SK-N-SH treated with all-trans-retinoic acid at 6 μM for 48 hours (cell line): ENCODE measurements at regions not wholly inside any gene's neighbourhood (a gene's known extent, or its start where the extent isn't known, plus 50 kb on each side); places are given as distances from the start of the nearest gene placed in this dataset.

Experiments used
- ATAC-seq: fragments of 200-7000 bp; cut with Tn5 transposase; 3 replicates; pipeline ENCODE4 v1.9.1; 2020; ENCODE audit warnings: mild to moderate bottlenecking, moderate library complexity
- ARNTL ChIP-seq: fragments of 450-650 bp; formaldehyde crosslinking; IDR thresholded peaks from 2 replicates; pipeline ENCODE4 v1.5.0; 2020; ENCODE audit warnings: low read depth, mild to moderate bottlenecking, moderate library complexity, borderline replicate concordance
- BACH2 ChIP-seq: fragments of 250-450 bp; sonication (Bioruptor Pico); IDR thresholded peaks from 2 replicates; pipeline ENCODE4 v1.9.0; 2021; ENCODE audit warnings: mild to moderate bottlenecking, borderline replicate concordance
- CSDC2 ChIP-seq: fragments of 250-450 bp; sonication (Bioruptor Pico); IDR thresholded peaks from 2 replicates; pipeline ENCODE4 v1.5.0; 2020; ENCODE audit warnings: mild to moderate bottlenecking, moderate library complexity
- CSRNP3 ChIP-seq: fragments of 250-450 bp; sonication (Bioruptor Pico); IDR thresholded peaks from 2 replicates; pipeline ENCODE4 v1.5.1; 2021; ENCODE audit warnings: mild to moderate bottlenecking, moderate library complexity
- ESRRG ChIP-seq: fragments of 250-450 bp; sonication (Bioruptor Pico); IDR thresholded peaks from 2 replicates; pipeline ENCODE4 v1.6.1; 2021; ENCODE audit warnings: mild to moderate bottlenecking
- GLIS3 ChIP-seq: fragments of 250-450 bp; sonication (Bioruptor Pico); IDR thresholded peaks from 2 replicates; pipeline ENCODE4 v1.5.0; 2020; ENCODE audit warnings: mild to moderate bottlenecking, moderate library complexity
- PATZ1 ChIP-seq: fragments of 250-450 bp; sonication (Bioruptor Pico); IDR thresholded peaks from 2 replicates; pipeline ENCODE4 v1.8.0; 2020; ENCODE audit warnings: mild to moderate bottlenecking, moderate library complexity, borderline replicate concordance
- POU6F1 ChIP-seq: fragments of 250-450 bp; sonication (Bioruptor Pico); IDR thresholded peaks from 2 replicates; pipeline ENCODE4 v1.8.0; 2021; ENCODE audit warnings: low read depth, mild to moderate bottlenecking, moderate library complexity, borderline replicate concordance
- PPARA ChIP-seq: fragments of 250-450 bp; sonication (Bioruptor Pico); IDR thresholded peaks from 2 replicates; pipeline ENCODE4 v1.5.0; 2020; ENCODE audit warnings: mild to moderate bottlenecking, borderline replicate concordance
- RARB ChIP-seq: fragments of 250-450 bp; sonication (Bioruptor Pico); IDR thresholded peaks from 2 replicates; pipeline ENCODE4 v1.8.0; 2021; ENCODE audit warnings: mild to moderate bottlenecking, moderate library complexity
- TCF4 ChIP-seq: fragments of 250-450 bp; sonication (Bioruptor Pico); IDR thresholded peaks from 2 replicates; pipeline ENCODE4 v1.8.0; 2021; ENCODE audit warnings: mild to moderate bottlenecking, moderate library complexity, borderline replicate concordance
- TOX ChIP-seq: fragments of 250-450 bp; sonication (Bioruptor Pico); IDR thresholded peaks from 2 replicates; pipeline ENCODE4 v1.8.0; 2021; ENCODE audit warnings: mild to moderate bottlenecking, moderate library complexity, borderline replicate concordance
- TSHZ2 ChIP-seq: fragments of 250-450 bp; sonication (Bioruptor Pico); IDR thresholded peaks from 2 replicates; pipeline ENCODE4 v1.5.0; 2020; ENCODE audit warnings: mild to moderate bottlenecking, moderate library complexity
- ZC3H10 ChIP-seq: fragments of 250-450 bp; sonication (Bioruptor Pico); IDR thresholded peaks from 2 replicates; pipeline ENCODE4 v1.5.1; 2021; ENCODE audit warnings: mild to moderate bottlenecking, moderate library complexity
- ZFP3 ChIP-seq: fragments of 250-450 bp; sonication (Bioruptor Pico); IDR thresholded peaks from 2 replicates; pipeline ENCODE4 v1.5.0; 2020; ENCODE audit warnings: mild to moderate bottlenecking, moderate library complexity
- ZFP30 ChIP-seq: fragments of 450-650 bp; formaldehyde crosslinking; IDR thresholded peaks from 2 replicates; pipeline ENCODE4 v1.5.0; 2022; ENCODE audit warnings: mild to moderate bottlenecking, moderate library complexity
- ZNF565 ChIP-seq: fragments of 450-650 bp; formaldehyde crosslinking; conservative IDR thresholded peaks from 2 replicates; pipeline ENCODE4 v1.5.0; 2020; ENCODE audit warnings: low read depth, mild to moderate bottlenecking, moderate library complexity
- ZNF70 ChIP-seq: fragments of 450-650 bp; formaldehyde crosslinking; IDR thresholded peaks from 2 replicates; pipeline ENCODE4 v1.5.0; 2020; ENCODE audit warnings: mild to moderate bottlenecking, moderate library complexity
- ZNF8 ChIP-seq: fragments of 450-650 bp; formaldehyde crosslinking; IDR thresholded peaks from 2 replicates; pipeline ENCODE4 v1.5.0; 2020; ENCODE audit warnings: mild to moderate bottlenecking, moderate library complexity

GRCh38 chr10:88218362-88218761 is 354.9 kb downstream of the PTEN start:
- no peak for ATAC-seq
- no peak for TF ChIP-seq ZFP30 (CRISPR knock-in tag)
- no peak for TF ChIP-seq ZFP3 (CRISPR knock-in tag)
- TF ChIP-seq ZC3H10 (CRISPR knock-in tag), result no peak
- no peak for TF ChIP-seq PATZ1 (CRISPR knock-in tag)
- no peak for TF ChIP-seq ZNF565 (CRISPR knock-in tag)
- TF ChIP-seq CSRNP3 (CRISPR knock-in tag), result no peak
- no peak for TF ChIP-seq GLIS3
- no peak for TF ChIP-seq POU6F1 (CRISPR knock-in tag)
- TF ChIP-seq ESRRG (CRISPR knock-in tag), result no peak
- no peak for TF ChIP-seq RARB
- TF ChIP-seq, all 23 proteins: peak for 0

GRCh38 chr10:88219753-88220152 is 356.3 kb downstream of the PTEN start:
- TF ChIP-seq ZC3H10 (CRISPR knock-in tag), result no peak
- no peak for TF ChIP-seq TSHZ2 (CRISPR knock-in tag)
- TF ChIP-seq ZNF565 (CRISPR knock-in tag), result no peak
- TF ChIP-seq PPARA (CRISPR knock-in tag), result no peak
- TF ChIP-seq ZFP30 (CRISPR knock-in tag), result no peak
- TF ChIP-seq BACH2 (CRISPR knock-in tag), result no peak
- TF ChIP-seq POU6F1 (CRISPR knock-in tag), result no peak
- no peak for TF ChIP-seq TCF4
- TF ChIP-seq ZFP3 (CRISPR knock-in tag), result no peak
- TF ChIP-seq RARB, result no peak
- no peak for TF ChIP-seq ZNF70 (CRISPR knock-in tag)
- TF ChIP-seq ZNF8 (CRISPR knock-in tag), result no peak
- TF ChIP-seq, all 23 proteins: peak for 0
- no peak for ATAC-seq

GRCh38 chr10:88221010-88221973 is 357.9 kb downstream of the PTEN start:
- ATAC-seq, result no peak

GRCh38 chr10:88222881-88223280 is 359.5 kb downstream of the PTEN start:
- TF ChIP-seq RARB (no peak), ZNF8 (CRISPR knock-in tag) (no peak), ZNF565 (CRISPR knock-in tag) (no peak), ZFP30 (CRISPR knock-in tag) (no peak), CSRNP3 (CRISPR knock-in tag) (no peak), ARNTL (CRISPR knock-in tag) (no peak), ZC3H10 (CRISPR knock-in tag) (no peak), TCF4 (no peak)
- no peak for ATAC-seq

More at GRCh38 chr10:88221010-88221973, 357.9 kb downstream of the PTEN start:
- TF ChIP-seq ESRRG (CRISPR knock-in tag), result no peak
- TF ChIP-seq CSDC2 (CRISPR knock-in tag), result no peak
- TF ChIP-seq TOX (CRISPR knock-in tag), result no peak
- TF ChIP-seq, all 23 proteins: peak for 0
